Activated effector memory CD4-positive, alpha-beta T cell treated with Interleukin-2 at 50 U/mL for 16 hours (primary cell): ENCODE measurements at regions not wholly inside any gene's neighbourhood (a gene's known extent, or its start where the extent isn't known, plus 50 kb on each side); places are given as distances from the start of the nearest gene placed in this dataset.

ENCODE experiments used
- DNase-seq: peaks from one replicate; pipeline ENCODE4 v3.0.0-alpha.2; 2020

DNA sequence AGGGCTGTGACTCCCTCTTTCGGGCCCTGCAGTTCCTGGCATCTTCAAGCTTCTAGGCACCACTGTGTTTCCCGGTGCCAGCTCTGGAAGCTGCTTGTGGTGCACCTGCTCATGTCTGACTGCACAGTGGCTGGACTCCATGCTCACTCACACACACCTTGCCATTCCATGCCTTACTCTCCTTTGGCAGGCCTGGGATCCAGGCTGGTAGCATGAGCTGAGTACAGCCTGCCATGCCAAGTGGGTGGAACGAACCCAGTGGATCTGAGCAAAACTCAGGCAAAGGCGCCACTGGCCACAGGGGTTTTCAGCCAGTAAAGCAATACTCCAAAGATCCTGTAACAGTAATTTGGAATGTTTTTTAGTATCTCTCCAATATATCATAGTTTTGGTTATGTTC, 902.7 kb upstream of the USP15 start:
- no peak for DNase-seq

GRCh38 chr12:61362037-61362436, 898.2 kb upstream of the USP15 start:
- DNase-seq: no peak

DNA sequence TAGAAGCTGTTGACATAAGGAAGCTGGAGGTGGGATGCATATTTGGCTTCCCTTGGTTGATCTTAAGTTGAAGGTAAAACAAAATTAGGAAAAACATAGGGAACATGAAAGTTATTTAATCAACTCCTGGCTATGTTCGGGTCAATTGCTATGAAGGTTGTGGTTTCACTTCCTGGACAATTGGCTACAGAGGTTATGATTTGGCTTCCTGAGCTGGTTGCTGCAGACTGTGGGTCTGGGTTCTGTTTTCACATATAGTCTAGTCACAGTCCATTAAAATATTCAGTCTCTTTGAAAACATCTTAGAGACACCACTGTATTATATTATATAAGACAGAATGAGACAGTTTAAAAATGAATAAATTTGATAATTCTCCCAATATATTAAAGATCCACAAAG, 895.2 kb upstream of the USP15 start:
- DNase-seq: no peak

- DNase-seq: no peak
These were observed 892.9 kb upstream of the USP15 start for GRCh38 chr12:61367281-61367785.

DNA sequence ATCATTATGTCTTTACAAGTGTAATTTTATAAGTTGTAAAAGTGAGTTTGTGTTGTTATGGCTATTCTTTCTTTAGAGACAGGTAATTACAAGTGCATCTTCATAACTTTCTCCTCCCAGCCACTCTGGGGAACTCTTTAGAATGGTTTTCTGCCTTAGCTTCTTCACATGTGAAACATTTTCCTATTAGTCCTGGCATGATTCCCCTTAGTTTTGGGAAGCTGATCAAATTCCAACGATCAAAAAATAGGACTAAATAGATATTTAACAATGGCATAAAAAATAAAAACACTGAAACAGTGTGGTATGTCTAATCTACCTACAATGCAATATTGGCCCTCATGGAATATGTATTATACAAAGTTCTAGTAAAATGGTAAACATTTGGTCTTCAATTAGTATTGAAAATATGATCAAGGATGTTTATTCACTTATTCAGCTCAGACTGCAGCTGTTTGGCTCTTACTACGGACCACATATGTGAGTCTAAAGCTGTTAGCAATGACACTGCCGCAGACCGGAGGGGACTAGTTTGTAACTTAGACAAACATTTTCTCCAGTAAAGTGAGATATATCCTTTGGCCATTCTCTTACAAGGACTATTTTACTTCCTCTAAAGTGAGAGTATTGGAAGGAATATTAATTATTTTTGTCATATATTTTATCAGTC, 890.8 kb upstream of the USP15 start:
- no peak for DNase-seq

DNA sequence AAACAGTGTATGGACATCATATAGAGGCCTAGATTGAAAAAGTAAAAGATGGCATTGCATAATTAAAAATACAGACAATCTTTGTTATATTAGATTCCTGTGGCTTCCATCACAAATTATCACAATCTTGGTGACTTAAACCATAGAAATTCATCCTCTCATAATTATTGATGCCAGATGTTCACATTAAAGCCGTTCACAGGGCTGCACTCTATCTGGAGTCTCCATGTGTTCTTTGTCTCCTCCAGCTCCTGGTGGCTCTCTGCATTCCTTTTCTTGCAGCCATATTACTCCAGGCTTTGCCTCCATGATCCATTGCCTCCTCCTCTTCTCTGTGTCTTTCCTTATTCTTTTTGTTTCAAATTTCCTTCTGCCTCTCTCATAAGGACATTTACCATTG, 875.7 kb upstream of the USP15 start:
- DNase-seq: no peak

DNA sequence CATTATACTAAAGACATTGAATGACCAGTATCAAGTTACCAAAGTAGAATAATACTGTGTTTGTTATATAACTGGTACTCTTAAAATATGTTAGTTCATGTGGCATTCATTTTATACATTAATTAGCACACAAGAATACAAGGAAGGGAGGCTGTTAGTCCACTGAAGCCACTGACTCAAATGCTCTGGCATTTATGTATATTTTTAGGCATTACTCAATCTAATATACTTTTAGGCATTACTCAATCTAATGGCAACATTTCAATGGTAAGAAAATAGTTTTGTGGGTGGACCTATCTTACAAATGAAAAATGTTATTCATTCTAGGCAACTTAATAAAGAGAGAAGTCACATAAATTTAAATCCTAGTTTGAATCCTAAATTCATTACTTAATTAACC, 874.4 kb upstream of the USP15 start:
- no peak for DNase-seq

- no peak for DNase-seq
These were observed 862.5 kb upstream of the USP15 start for GRCh38 chr12:61397668-61398067.

DNA sequence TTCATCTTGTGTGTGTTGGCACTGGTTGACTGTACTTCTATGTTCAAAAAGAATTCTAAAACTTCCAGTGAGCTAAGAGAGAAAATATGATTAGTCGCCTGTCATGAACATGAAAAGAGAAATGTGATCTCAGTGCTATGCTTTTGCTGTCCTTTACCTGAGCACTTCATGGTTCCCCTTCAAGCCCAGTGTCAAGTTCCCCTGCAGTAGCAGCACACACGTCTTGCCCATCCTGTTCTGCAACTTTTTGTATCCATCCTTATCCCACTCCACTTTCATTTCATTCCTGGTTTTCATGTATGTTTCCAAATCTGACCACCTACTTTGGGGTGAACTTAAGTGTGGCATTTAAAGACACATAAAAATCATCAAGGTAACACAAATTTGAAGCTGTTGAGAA, 848.0 kb upstream of the USP15 start:
- DNase-seq: no peak

- DNase-seq: no peak
These were observed 845.7 kb upstream of the USP15 start for GRCh38 chr12:61414470-61414869.

GRCh38 chr12:61422786-61423185, 837.4 kb upstream of the USP15 start:
- no peak for DNase-seq

DNA sequence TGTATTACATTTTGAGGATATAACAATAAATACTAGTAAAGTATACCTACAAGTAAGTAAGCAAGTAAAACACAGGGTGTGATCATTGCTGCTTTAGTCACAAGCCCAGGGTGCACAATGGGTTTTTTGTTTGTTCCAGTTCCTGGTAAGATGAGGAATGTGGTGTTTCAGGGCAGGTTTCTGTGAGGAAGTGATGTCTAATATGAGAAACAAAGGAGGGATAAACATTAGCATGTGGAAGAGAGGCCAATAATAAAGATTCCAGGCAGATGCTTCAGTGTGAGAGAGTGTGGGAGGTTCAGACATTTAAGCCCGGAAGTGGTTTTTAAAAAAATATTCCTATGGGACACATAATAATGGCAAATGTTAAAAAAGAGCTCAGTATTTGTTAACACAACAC, 808.1 kb upstream of the USP15 start:
- DNase-seq: no peak

DNA sequence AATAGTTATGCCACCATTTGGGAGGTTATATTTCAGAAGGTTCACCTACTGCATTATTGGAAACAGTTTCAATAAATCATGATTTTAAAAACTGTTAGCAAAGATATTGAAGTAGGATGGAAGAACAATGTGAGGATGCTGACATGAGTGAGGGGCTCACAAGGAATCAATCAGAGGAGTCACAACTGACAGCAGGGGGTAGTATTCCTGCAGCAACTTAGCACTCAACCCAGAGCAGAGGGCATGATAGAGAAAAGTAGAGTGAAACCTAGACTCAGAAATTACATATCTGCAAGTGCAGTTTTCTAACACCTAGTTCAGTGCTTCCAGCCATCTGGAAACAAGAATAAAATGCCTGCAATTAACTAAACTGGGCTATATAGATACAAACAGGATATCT, 772.5 kb upstream of the USP15 start:
- DNase-seq: no peak

GRCh38 chr12:61490526-61491498, 769.4 kb upstream of the USP15 start:
- no peak for DNase-seq

GRCh38 chr12:61502179-61502578, 758.0 kb upstream of the USP15 start:
- no peak for DNase-seq

GRCh38 chr12:61504396-61505080, 755.7 kb upstream of the USP15 start:
- no peak for DNase-seq

DNA sequence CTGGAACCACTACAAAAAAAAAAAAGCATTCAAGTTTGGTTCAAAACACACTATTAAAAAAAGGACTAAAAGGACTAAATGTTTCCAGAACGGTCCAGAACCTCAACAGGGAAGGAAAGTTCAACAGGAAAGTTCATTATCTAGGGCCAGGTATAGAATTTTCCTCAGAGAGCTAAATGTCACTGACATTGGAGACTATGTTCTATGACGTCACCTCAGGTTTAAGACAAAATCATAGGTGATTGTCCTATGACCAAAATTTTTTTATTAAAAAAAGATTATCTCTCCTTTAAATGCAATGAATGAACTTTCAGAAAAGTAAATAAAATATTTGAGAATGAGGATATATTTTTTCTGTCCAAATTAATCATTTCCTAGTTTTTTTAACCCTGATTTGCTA, 746.7 kb upstream of the USP15 start:
- DNase-seq: no peak

- no peak for DNase-seq
These were observed 746.2 kb upstream of the USP15 start for GRCh38 chr12:61514016-61514415.

- DNase-seq: no peak
These were observed 738.9 kb upstream of the USP15 start for GRCh38 chr12:61521258-61521657.

DNA sequence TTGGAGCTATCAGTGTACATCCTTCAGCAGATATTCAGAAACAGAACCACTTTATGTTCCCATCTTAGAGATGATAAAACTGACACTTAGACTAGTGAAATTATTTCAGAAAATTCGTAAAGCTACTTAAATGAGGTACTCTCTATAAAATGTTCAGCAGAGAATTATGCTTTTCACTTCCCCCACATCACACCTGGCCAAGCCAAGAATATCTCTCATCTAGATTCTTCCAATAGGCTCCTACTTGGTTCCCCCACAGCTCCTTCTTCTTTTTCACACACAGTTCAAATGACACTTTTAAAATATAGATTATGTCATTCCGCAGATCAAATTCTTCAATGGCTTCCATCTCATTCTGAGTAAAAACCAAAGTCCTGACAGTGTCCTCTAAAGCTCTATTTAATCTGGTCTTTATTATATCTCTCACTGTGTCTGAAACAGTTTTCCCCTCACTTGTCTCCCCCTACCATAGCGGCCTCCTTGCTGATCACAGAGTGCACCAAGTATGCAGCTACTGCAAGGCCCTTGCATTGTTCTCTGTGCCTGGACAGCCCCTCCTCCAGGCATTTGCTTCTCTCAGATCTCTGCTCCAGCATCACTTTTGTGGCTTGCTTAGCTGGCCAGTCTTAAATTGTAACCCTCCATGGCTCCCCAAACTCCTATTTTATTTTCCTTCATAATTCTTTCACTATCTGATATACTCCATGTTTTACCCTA, 736.8 kb upstream of the USP15 start:
- no peak for DNase-seq

DNA sequence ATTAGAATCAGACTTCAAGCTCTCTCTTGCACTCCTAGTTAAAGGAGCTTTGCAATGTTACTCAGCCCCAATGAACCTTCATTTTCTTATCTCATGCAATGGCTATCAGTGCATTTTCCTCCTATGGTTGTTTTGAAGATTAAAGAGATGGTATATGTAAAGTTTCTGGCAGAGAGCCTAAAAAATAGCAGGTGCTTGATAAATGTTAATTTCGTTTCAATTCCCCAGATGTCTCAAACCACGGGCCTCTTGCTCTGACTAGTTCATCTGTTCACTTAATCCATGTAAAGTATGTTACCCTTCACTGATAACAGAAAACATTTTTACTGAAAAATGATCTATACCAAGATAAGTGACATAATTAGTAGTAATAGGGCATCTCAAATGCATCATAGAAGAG, 735.4 kb upstream of the USP15 start:
- no peak for DNase-seq

- DNase-seq: no peak
These were observed 734.9 kb upstream of the USP15 start for GRCh38 chr12:61525331-61525730.

GRCh38 chr12:61530456-61530855, 729.7 kb upstream of the USP15 start:
- no peak for DNase-seq
